ENCODE measurements at regions not wholly inside any gene's neighbourhood (a gene's known extent, or its start where the extent isn't known, plus 50 kb on each side); places are given as distances from the start of the nearest gene placed in this dataset.

DNA sequence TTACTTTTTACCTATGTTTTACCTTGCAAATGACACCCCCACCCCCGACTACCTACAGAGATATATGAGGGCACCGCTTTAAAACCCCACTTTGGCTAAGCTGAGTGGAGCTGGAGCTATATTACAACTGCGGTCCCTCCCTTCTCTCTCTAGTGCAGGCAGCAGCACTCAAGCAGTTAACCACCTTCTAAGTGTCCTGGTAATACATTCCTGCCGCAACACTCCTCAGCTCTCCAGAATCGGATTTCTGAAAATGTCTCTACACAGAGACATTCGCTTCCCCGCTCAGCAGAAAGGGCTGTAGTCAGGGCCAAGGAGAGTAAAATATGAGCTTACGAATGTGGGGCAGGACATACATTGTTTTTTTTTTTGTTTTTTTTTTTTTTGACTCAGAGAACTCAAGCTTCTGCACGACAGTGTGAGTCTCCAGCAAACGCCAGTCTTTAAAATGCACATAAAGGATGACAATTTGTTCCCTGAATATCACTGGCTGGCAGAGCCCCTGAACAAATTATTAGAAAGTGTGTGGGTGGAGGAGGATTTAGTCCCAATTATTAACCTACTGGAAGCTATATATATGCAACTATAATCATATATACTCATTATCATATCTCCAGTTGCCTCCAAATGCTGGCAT is 287.0 kb upstream of the TET2 start:
- Mint-ChIP-seq H3K36me3 (no peaks in the 10 kb centered on the region), H3K27me3 (peaks cover 0 to 16% (median 0%) of the 10 kb centered on the region in 5 donors), H3K4me3 (no peak overlapping the region), H3K4me1 (no peaks in the 10 kb centered on the region), H3K9me3 (no peaks in the 10 kb centered on the region), H3K27ac (no peak overlapping the region)
- Histone ChIP-seq H3K27me3 (ENCODE audit: control insufficient read depth in 2 of 2, insufficient read depth in 2 of 2, low read length in 2 of 2) (no peaks in the 10 kb centered on the region), H3K9me3 (ENCODE audit: control insufficient read depth in 2 of 3, low read length in 3 of 3) (no peaks in the 10 kb centered on the region), H3K4me3 (ENCODE audit: low read length) (no peak overlapping the region), H3K27ac (ENCODE audit: low read depth, low read length) (no peak overlapping the region), H3K36me3 (ENCODE audit: control insufficient read depth in 2 of 3, insufficient read depth in 3 of 3, low read length in 3 of 3) (no peaks in the 10 kb centered on the region), H3K4me1 (ENCODE audit: control insufficient read depth in 2 of 2, insufficient read depth in 2 of 2, low read length in 2 of 2) (no peaks in the 10 kb centered on the region)
- intact Hi-C loops (cut with micrococcal nuclease): loop anchor here (1.0 to 5.0 kb wide), 2 partner anchors 612 to 613 kb away; partner anchors contain the start of gene PPA2 (in 1 of the 2)
- ChIA-PET POLR2A (no interaction called here), CTCF (no interaction called here)
- ATAC-seq: no peak
- no peak for DNase-seq

DNA sequence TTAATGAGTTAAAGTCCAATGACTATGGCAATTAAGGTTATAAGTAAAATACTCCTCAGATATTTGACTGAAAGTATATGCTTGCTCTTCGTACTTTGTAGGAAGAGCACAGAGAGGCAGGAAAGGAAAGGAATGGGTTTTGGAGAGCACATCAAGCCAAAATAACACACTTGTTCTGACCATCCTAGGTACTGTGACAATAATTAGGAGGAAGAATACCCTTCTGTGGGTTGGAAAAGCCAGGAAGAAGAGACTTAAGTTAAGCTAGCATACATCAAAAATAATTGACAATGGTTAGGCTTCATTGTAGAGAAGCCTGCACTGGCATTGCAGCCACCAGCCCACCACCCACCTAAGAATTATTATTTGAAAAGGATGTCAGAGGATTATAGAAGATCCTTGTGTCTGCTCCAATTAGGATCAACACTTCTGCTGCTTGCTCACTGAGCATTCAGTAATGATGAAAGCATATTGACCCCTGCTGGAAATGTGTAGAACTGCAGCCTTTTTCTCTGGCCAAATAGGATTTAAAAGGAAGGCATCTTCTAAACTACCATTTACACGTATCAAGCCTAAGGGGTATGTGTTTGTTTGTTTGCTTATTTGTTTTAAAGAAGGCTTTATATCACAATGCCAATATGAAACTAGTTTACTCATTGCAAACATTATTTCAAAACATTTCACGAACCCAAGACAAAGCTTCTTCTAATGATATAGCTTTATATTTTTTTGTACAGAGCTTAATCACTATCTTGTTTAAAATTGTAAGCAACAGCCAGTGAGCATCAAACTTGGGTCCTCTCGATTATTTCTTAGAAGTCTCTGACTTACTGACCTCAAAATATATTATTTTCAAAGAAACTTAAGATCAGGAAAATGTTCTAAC is 286.2 kb upstream of the TET2 start:
- POLR2A ChIA-PET: no interaction called here
- no peaks in the 10 kb centered on the region for H3K9me3 Mint-ChIP-seq

DNA sequence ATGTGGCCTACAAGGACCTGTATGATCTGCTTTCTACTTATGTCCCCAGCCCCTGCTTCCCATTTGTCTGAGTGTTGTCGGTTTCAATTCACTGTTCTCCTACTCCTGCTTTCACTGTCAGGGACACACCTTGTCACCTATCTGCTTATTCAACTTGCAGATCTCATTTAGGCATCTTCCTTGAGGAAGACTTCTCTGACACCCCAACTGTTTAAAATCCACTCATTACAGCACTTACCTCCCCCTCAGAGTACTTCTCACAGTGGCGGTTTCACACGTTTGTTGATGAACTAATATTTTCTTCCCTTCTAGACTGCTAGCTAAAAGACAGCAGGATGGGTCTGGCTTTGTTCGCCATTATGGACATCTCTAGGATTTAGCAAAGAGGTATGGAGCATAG is 279.9 kb upstream of the TET2 start:
- CTCF ChIA-PET: no interaction called here
- H3K36me3 ChIP-seq (ENCODE audit: control insufficient read depth in 2 of 3, insufficient read depth in 3 of 3, low read length in 3 of 3): no peaks in the 10 kb centered on the region

More for the DNA sequence above, 286.2 kb upstream of the TET2 start:
- DNase-seq (peak in 6 of 9 donors; percentile 10 to 36 (median 23)), ATAC-seq (peak; percentile 69)
- Mint-ChIP-seq H3K4me1 (no peaks in the 10 kb centered on the region), H3K27me3 (peaks cover 0 to 19% (median 0%) of the 10 kb centered on the region in 5 donors), H3K4me3 (no peak overlapping the region), H3K36me3 (no peaks in the 10 kb centered on the region), H3K27ac (no peak overlapping the region)
- CTCF ChIA-PET: no interaction called here
- no peaks in the 10 kb centered on the region for H3K4me1 ChIP-seq (ENCODE audit: control insufficient read depth in 2 of 2, insufficient read depth in 2 of 2, low read length in 2 of 2)
- no peaks in the 10 kb centered on the region for H3K36me3 ChIP-seq (ENCODE audit: control insufficient read depth in 2 of 3, insufficient read depth in 3 of 3, low read length in 3 of 3)
- H3K4me3 ChIP-seq (ENCODE audit: low read length): no peak overlapping the region
- no peak overlapping the region for H3K27ac ChIP-seq (ENCODE audit: low read depth, low read length)
- no peaks in the 10 kb centered on the region for H3K27me3 ChIP-seq (ENCODE audit: control insufficient read depth in 2 of 2, insufficient read depth in 2 of 2, low read length in 2 of 2)
- intact Hi-C loops (cut with micrococcal nuclease): loop anchor here (1.0 to 5.0 kb wide), 2 partner anchors 611 to 612 kb away; partner anchors contain the start of gene PPA2 (in 1 of the 2)
- H3K9me3 ChIP-seq (ENCODE audit: control insufficient read depth in 2 of 3, low read length in 3 of 3): no peaks in the 10 kb centered on the region

DNA sequence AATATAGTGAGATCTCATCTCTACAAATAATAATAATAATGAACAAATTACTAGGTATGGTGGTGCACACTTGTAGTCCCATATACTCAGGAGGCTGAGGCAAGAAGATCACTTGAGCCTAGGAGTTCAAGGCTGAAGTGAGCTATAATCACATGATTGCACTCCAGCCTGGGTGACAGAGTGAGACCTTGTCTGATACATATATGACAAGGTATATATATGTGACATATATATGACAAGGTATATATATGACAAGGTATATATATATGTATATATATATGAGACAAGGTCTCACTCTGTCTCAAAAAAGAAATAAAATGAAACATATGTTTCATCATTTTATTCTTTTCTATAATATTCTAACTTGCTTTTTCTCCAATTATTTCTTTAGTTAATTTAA is 278.1 kb upstream of the TET2 start:
- Mint-ChIP-seq H3K27me3 (peaks cover 0 to 45% (median 7%) of the 10 kb centered on the region in 5 donors), H3K36me3 (no peaks in the 10 kb centered on the region), H3K4me3 (no peak overlapping the region), H3K9me3 (peaks cover 0 to 3% (median 0%) of the 10 kb centered on the region in 11 donors), H3K4me1 (peaks cover 0 to 1% (median 0%) of the 10 kb centered on the region in 7 donors), H3K27ac (no peak overlapping the region)
- CTCF ChIA-PET: no interaction called here
- H3K9me3 ChIP-seq (ENCODE audit: control insufficient read depth in 2 of 3, low read length in 3 of 3): no peaks in the 10 kb centered on the region
- intact Hi-C loops (cut with micrococcal nuclease): no loop called here
- DNase-seq (no peak), ATAC-seq (no peak)
- H3K4me3 ChIP-seq (ENCODE audit: low read length): no peak overlapping the region
- H3K27me3 ChIP-seq (ENCODE audit: control insufficient read depth in 2 of 2, insufficient read depth in 2 of 2, low read length in 2 of 2): no peaks in the 10 kb centered on the region
- no peak overlapping the region for H3K27ac ChIP-seq (ENCODE audit: low read depth, low read length)
- no peaks in the 10 kb centered on the region for H3K4me1 ChIP-seq (ENCODE audit: control insufficient read depth in 2 of 2, insufficient read depth in 2 of 2, low read length in 2 of 2)
- no peaks in the 10 kb centered on the region for H3K36me3 ChIP-seq (ENCODE audit: control insufficient read depth in 2 of 3, insufficient read depth in 3 of 3, low read length in 3 of 3)
- POLR2A ChIA-PET: no interaction called here

More for the DNA sequence above, 279.9 kb upstream of the TET2 start:
- Histone ChIP-seq H3K4me3 (ENCODE audit: low read length) (no peak overlapping the region), H3K27ac (ENCODE audit: low read depth, low read length) (no peak overlapping the region), H3K9me3 (ENCODE audit: control insufficient read depth in 2 of 3, low read length in 3 of 3) (no peaks in the 10 kb centered on the region), H3K27me3 (ENCODE audit: control insufficient read depth in 2 of 2, insufficient read depth in 2 of 2, low read length in 2 of 2) (no peaks in the 10 kb centered on the region), H3K4me1 (ENCODE audit: control insufficient read depth in 2 of 2, insufficient read depth in 2 of 2, low read length in 2 of 2) (no peaks in the 10 kb centered on the region)
- H3K9me3 Mint-ChIP-seq: no peaks in the 10 kb centered on the region
- ATAC-seq (no peak), DNase-seq (no peak)
- peaks cover 0 to 1% (median 0%) of the 10 kb centered on the region in 7 donors for H3K4me1 Mint-ChIP-seq
- no peak overlapping the region for H3K4me3 Mint-ChIP-seq
- peaks cover 0 to 30% (median 0%) of the 10 kb centered on the region in 5 donors for H3K27me3 Mint-ChIP-seq
- POLR2A ChIA-PET: no interaction called here
- H3K27ac Mint-ChIP-seq: no peak overlapping the region
- intact Hi-C loops (cut with micrococcal nuclease): no loop called here
- no peaks in the 10 kb centered on the region for H3K36me3 Mint-ChIP-seq

DNA sequence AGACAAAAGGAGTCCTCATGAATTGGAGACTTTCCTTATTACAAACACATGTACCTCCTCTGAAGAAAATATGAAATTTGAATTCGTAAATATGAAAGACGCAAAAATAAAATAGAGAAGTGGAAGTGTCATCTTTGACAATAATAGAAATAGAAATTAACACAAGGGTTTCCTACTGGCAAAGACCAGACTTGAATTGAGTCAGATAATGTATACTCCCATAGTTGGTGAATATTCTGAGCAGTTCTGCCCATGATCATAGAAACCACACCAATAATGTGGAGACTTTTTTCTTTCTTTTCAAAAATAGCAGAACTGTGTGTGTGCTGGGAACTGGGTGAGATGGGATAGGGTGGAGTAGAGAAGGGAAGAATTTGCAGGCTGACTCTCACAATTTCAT is 277.7 kb upstream of the TET2 start:
- CTCF ChIA-PET: no interaction called here
- intact Hi-C loops (cut with micrococcal nuclease): no loop called here

DNA sequence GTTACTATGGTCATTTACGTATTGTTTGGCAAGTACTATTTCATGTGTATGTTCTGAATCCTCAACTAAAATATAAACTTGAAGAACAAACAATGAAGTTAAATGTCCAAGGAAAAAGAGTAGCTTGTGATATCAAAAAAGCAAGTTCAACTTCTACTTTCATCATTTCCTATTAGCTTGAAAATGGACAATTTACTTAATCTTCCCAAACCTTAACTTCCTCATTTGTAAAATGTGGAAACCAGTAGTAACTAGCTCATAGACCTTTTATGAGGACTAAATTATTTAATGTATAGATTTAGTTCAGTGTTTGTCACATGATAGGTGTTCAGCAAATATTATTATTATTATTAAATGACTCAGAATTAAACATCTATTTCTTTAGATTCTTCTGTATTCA is 276.8 kb upstream of the TET2 start:
- no peaks in the 10 kb centered on the region for H3K9me3 ChIP-seq (ENCODE audit: control insufficient read depth in 2 of 3, low read length in 3 of 3)
- no peak overlapping the region for H3K27ac Mint-ChIP-seq
- peaks cover 0 to 44% (median 7%) of the 10 kb centered on the region in 5 donors for H3K27me3 Mint-ChIP-seq
- POLR2A ChIA-PET: no interaction called here
- H3K36me3 ChIP-seq (ENCODE audit: control insufficient read depth in 2 of 3, insufficient read depth in 3 of 3, low read length in 3 of 3): no peaks in the 10 kb centered on the region
- H3K4me3 ChIP-seq (ENCODE audit: low read length): no peak overlapping the region
- CTCF ChIA-PET: no interaction called here
- no peak overlapping the region for H3K4me3 Mint-ChIP-seq
- no peaks in the 10 kb centered on the region for H3K27me3 ChIP-seq (ENCODE audit: control insufficient read depth in 2 of 2, insufficient read depth in 2 of 2, low read length in 2 of 2)
- no peaks in the 10 kb centered on the region for H3K36me3 Mint-ChIP-seq
- intact Hi-C loops (cut with micrococcal nuclease): no loop called here
- peaks cover 0 to 1% (median 0%) of the 10 kb centered on the region in 7 donors for H3K4me1 Mint-ChIP-seq
- ATAC-seq: no peak
- H3K27ac ChIP-seq (ENCODE audit: low read depth, low read length): no peak overlapping the region
- H3K4me1 ChIP-seq (ENCODE audit: control insufficient read depth in 2 of 2, insufficient read depth in 2 of 2, low read length in 2 of 2): no peaks in the 10 kb centered on the region
- H3K9me3 Mint-ChIP-seq: peaks cover 0 to 3% (median 0%) of the 10 kb centered on the region in 11 donors
- DNase-seq: no peak

More for the DNA sequence above, 277.7 kb upstream of the TET2 start:
- DNase-seq (no peak), ATAC-seq (no peak)
- Histone ChIP-seq H3K9me3 (ENCODE audit: control insufficient read depth in 2 of 3, low read length in 3 of 3) (no peaks in the 10 kb centered on the region), H3K4me3 (ENCODE audit: low read length) (no peak overlapping the region), H3K4me1 (ENCODE audit: control insufficient read depth in 2 of 2, insufficient read depth in 2 of 2, low read length in 2 of 2) (no peaks in the 10 kb centered on the region), H3K27ac (ENCODE audit: low read depth, low read length) (no peak overlapping the region), H3K27me3 (ENCODE audit: control insufficient read depth in 2 of 2, insufficient read depth in 2 of 2, low read length in 2 of 2) (no peaks in the 10 kb centered on the region), H3K36me3 (ENCODE audit: control insufficient read depth in 2 of 3, insufficient read depth in 3 of 3, low read length in 3 of 3) (no peaks in the 10 kb centered on the region)
- Mint-ChIP-seq H3K27ac (no peak overlapping the region), H3K36me3 (no peaks in the 10 kb centered on the region), H3K4me1 (peaks cover 0 to 1% (median 0%) of the 10 kb centered on the region in 7 donors), H3K9me3 (peaks cover 0 to 3% (median 0%) of the 10 kb centered on the region in 11 donors), H3K27me3 (peaks cover 0 to 46% (median 7%) of the 10 kb centered on the region in 5 donors), H3K4me3 (no peak overlapping the region)
- POLR2A ChIA-PET: no interaction called here

Measured in naive thymus-derived CD4-positive, alpha-beta T cell (primary cell).